Adrenal gland (tissue), 9 donors: ENCODE measurements at regions not wholly inside any gene's neighbourhood (a gene's known extent, or its start where the extent isn't known, plus 50 kb on each side); places are given as distances from the start of the nearest gene placed in this dataset.

Experiments
- DNase-seq, 7 donors: peaks; one replicate each; pipeline ENCODE4 v3.0.0-alpha.2; 2019 to 2020
- H3K27ac ChIP-seq, 5 donors: fragments of 200-600 bp; sonication (generic) in 4 of 5; 1 replicate in 3 of 5; 2 replicates in 2 of 5; pipeline versions ENCODE4 v1.5.1 to v1.8.0; 2016 to 2020; ENCODE audit warnings: mild to moderate bottlenecking in 1 of 5
- H3K27me3 ChIP-seq: fragments of 200-600 bp; 2 replicates; pipeline ENCODE4 v1.8.0; 2021
- H3K36me3 ChIP-seq, 2 donors: fragments of 200-600 bp; replicated peaks in 1 of 2; 1 replicate in 1 of 2; 2 replicates in 1 of 2; pipeline versions ENCODE4 v1.5.1 to v1.8.0; 2018 to 2022
- H3K4me1 ChIP-seq, 2 donors: fragments of 200-600 bp; replicated peaks in 1 of 2; 1 replicate in 1 of 2; 2 replicates in 1 of 2; pipeline versions ENCODE4 v1.5.1 to v1.8.0; 2018 to 2021
- H3K4me3 ChIP-seq, 4 donors: fragments of 200-600 bp; sonication (generic) in 3 of 4; one replicate each; pipeline ENCODE4 v1.5.1; 2016 to 2018
- H3K9me3 ChIP-seq, 3 donors: fragments of 200-600 bp; sonication (generic) in 1 of 3; replicated peaks in 1 of 3; 1 replicate in 2 of 3; 2 replicates in 1 of 3; pipeline versions ENCODE4 v1.5.1 to v1.8.0; 2016 to 2021
- POLR2A ChIP-seq, 2 donors: fragments of 450-650 bp; IDR thresholded peaks; one replicate each; pipeline ENCODE4 v1.6.1; 2017; ENCODE audit warnings: antibody characterized with exemption in 2 of 2, mild to moderate bottlenecking in 2 of 2, moderate library complexity in 1 of 2
- WGBS, 4 donors: extraction: QIAGEN DNeasy Blood & Tissue Kit in 2 of 4; methylation state at CpG; one replicate each; pipeline versions ENCODE4 v1.1.5 to v1.1.7; 2013 to 2017; 5-methylcytosine and 5-hydroxymethylcytosine counted together
- intact Hi-C, 2 donors: fragments of 100-400 bp; cut with DNase I; formaldehyde crosslinking; loops; one replicate each; pipeline versions ENCODE4 v1.14.1 to v1.15.0; 2022 to 2023
- TF ChIP-seq, protein P1 (sequence below), 6 experiments: fragments of 450-650 bp in 4 of 6; fragments of 200-600 bp in 2 of 6; sonication (generic) in 1 of 6; IDR thresholded peaks; 1 replicate in 5 of 6; 2 replicates in 1 of 6; pipeline versions ENCODE4 v1.5.1 to v1.8.0; 2016 to 2021; ENCODE audit warnings: antibody characterized with exemption in 6 of 6, mild to moderate bottlenecking in 2 of 6, moderate library complexity in 1 of 6
- donor health status: healthy with polysubstance abuse.
- donor health status: Bipolar disorder and iron deficiency.
- donor health status: DM: yes; HTN: yes; CAD: no.
- donor health status: DM: no; HTN: no; CAD: no.
- donor health status: DM: no; HTN: no; CAD: no.

DNA sequence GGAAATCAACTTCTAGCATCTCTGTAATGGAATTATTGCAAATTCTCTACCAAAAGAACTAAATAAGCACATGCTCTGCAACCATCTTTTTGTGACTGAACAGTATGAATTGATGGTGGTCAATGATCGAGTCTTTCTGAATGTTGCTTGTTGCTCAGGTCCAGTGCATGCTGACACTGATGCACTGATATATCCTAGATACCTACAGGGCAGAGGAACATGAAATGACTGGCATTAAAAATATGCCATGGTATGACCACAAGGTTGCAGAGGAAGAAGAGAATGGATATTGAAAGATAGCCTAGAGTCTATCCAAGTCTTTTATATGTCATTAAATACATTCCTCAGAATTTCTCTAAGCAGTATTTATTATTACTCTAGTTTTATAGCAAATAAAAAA lies 692.8 kb upstream of the TENM3 start:
- no peak for TF ChIP-seq POLR2A (IDR thresholded peaks at IDR 0.05)
- intact Hi-C loops: no loop called here
- no peak overlapping the region for H3K4me3 ChIP-seq
- no peak overlapping the region for H3K27ac ChIP-seq
- WGBS, 4 donors: 91 to 98% (median 94%) methylated on average over 1 of the region's 1 CpG
- H3K9me3 ChIP-seq: no peaks in the 10 kb centered on the region
- H3K4me1 ChIP-seq: no peaks in the 10 kb centered on the region
- H3K27me3 ChIP-seq: no peaks in the 10 kb centered on the region
- H3K36me3 ChIP-seq: no peaks in the 10 kb centered on the region
- no peak for DNase-seq

DNA sequence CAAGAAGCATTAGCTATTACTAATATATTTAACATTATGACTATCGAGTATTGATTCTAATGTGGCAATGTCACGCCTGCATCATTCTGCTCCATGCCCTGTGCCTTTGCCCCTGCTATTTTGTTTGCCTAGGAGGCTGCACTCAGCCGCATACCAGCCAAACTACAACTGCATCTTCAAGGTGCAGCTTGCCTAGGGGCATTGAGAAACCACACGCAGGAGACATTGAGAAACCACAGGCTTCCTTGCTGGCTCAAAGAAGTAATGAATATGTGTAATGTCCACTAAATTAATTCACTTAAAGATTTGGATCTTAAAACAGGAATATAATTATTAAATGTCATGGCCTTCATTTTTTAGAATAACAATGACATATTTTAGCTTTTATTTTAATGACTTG lies 683.6 kb upstream of the TENM3 start:
- H3K27me3 ChIP-seq: no peaks in the 10 kb centered on the region
- 67 to 96% (median 83%) methylated on average over 4 of the region's 4 CpGs for WGBS, 4 donors
- no peak overlapping the region for H3K27ac ChIP-seq
- H3K36me3 ChIP-seq: no peaks in the 10 kb centered on the region
- intact Hi-C loops: no loop called here
- no peak for DNase-seq
- TF ChIP-seq POLR2A (IDR thresholded peaks at IDR 0.05): no peak
- TF ChIP-seq, protein P1, sequence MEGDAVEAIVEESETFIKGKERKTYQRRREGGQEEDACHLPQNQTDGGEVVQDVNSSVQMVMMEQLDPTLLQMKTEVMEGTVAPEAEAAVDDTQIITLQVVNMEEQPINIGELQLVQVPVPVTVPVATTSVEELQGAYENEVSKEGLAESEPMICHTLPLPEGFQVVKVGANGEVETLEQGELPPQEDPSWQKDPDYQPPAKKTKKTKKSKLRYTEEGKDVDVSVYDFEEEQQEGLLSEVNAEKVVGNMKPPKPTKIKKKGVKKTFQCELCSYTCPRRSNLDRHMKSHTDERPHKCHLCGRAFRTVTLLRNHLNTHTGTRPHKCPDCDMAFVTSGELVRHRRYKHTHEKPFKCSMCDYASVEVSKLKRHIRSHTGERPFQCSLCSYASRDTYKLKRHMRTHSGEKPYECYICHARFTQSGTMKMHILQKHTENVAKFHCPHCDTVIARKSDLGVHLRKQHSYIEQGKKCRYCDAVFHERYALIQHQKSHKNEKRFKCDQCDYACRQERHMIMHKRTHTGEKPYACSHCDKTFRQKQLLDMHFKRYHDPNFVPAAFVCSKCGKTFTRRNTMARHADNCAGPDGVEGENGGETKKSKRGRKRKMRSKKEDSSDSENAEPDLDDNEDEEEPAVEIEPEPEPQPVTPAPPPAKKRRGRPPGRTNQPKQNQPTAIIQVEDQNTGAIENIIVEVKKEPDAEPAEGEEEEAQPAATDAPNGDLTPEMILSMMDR (IDR thresholded peaks at IDR 0.05): no peak
- H3K9me3 ChIP-seq: peaks cover 0 to 6% (median 0%) of the 10 kb centered on the region in 3 donors
- no peak overlapping the region for H3K4me3 ChIP-seq
- H3K4me1 ChIP-seq: no peaks in the 10 kb centered on the region

GRCh38 chr4:181562399-181562798 lies 680.8 kb upstream of the TENM3 start:
- H3K27me3 ChIP-seq: no peaks in the 10 kb centered on the region
- H3K36me3 ChIP-seq: no peaks in the 10 kb centered on the region
- H3K4me1 ChIP-seq: no peaks in the 10 kb centered on the region
- no peak overlapping the region for H3K27ac ChIP-seq
- no peak for DNase-seq
- H3K4me3 ChIP-seq: no peak overlapping the region
- no peaks in the 10 kb centered on the region for H3K9me3 ChIP-seq
- TF ChIP-seq POLR2A (IDR thresholded peaks at IDR 0.05): no peak
- TF ChIP-seq, protein P1 (IDR thresholded peaks at IDR 0.05): no peak
- intact Hi-C loops: no loop called here
- 94 to 100% (median 98%) methylated on average over 2 of the region's 2 CpGs for WGBS, 4 donors

GRCh38 chr4:181564625-181565024 lies 678.6 kb upstream of the TENM3 start:
- no peak overlapping the region for H3K4me3 ChIP-seq
- no peaks in the 10 kb centered on the region for H3K27me3 ChIP-seq
- H3K4me1 ChIP-seq: no peaks in the 10 kb centered on the region
- H3K27ac ChIP-seq: no peak overlapping the region
- intact Hi-C loops: no loop called here
- no peaks in the 10 kb centered on the region for H3K9me3 ChIP-seq
- TF ChIP-seq, protein P1 (IDR thresholded peaks at IDR 0.05): no peak
- TF ChIP-seq POLR2A (IDR thresholded peaks at IDR 0.05): no peak
- H3K36me3 ChIP-seq: no peaks in the 10 kb centered on the region
- no peak for DNase-seq
- 63 to 88% (median 81%) methylated on average over 6 of the region's 6 CpGs for WGBS, 4 donors

GRCh38 chr4:181566490-181566889 lies 676.7 kb upstream of the TENM3 start:
- Histone ChIP-seq H3K4me3 (no peak overlapping the region), H3K27ac (no peak overlapping the region), H3K36me3 (no peaks in the 10 kb centered on the region), H3K4me1 (no peaks in the 10 kb centered on the region), H3K27me3 (no peaks in the 10 kb centered on the region), H3K9me3 (no peaks in the 10 kb centered on the region)
- intact Hi-C loops: no loop called here
- no peak for TF ChIP-seq POLR2A (IDR thresholded peaks at IDR 0.05)
- TF ChIP-seq, protein P1 (IDR thresholded peaks at IDR 0.05): no peak
- 66 to 72% (median 68%) methylated on average over 5 to 7 of the region's 7 CpGs for WGBS, 4 donors
- DNase-seq: no peak
